SK-MEL-5 (cell line): ENCODE measurements at regions not wholly inside any gene's neighbourhood (a gene's known extent, or its start where the extent isn't known, plus 50 kb on each side); places are given as distances from the start of the nearest gene placed in this dataset.

Experiments
- DNase-seq: peaks from one replicate; pipeline ENCODE4 v3.0.0-alpha.2; 2016; ENCODE audit warnings: low read depth, low spot score
- in situ Hi-C: cut with HindIII; loops from 2 replicates; pipeline ENCODE4 v1.10.0; 2016; ENCODE audit warnings: low sequenced_read_pairs, high pct_unique_total_duplicates, low pct_unique_long_range_greater_than_20kb

- in situ Hi-C loops: no loop called here
- DNase-seq: no peak
Measured at GRCh38 chr15:38705436-38706219, 141.0 kb upstream of the RASGRP1 start.

GRCh38 chr15:38706956-38707355, 142.3 kb upstream of the RASGRP1 start:
- in situ Hi-C loops: no loop called here
- DNase-seq: no peak

- in situ Hi-C loops: no loop called here
- peak; percentile 68 for DNase-seq
Measured at GRCh38 chr15:38707802-38708671, 143.4 kb upstream of the RASGRP1 start.

DNA sequence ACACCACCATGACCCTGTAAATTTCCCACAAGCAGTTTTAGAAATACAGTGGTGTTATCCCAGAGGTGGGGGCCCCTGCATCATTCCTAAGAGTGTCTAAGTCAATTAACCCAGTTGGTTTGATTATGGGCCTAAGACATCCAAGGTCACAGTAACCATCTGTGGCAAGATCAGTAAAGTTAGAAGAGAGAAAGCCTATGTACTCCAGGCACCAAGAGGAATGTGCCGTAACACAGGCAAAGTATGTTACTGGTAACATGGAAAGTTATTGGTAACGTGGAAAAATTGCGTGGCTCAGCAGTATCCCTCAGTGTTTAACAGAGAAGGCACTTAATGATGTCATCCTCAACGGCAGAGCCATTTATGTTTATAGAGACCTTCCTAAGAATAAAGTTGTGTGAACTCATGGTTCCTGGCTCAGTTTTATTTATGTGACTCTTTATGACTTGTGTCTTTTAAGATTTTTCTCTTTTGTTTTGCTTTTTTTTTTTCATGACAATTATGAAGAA, 144.1 kb upstream of the RASGRP1 start:
- DNase-seq: no peak
- in situ Hi-C loops: no loop called here

- DNase-seq: no peak
- in situ Hi-C loops: no loop called here
Measured at GRCh38 chr15:38709196-38709595, 144.6 kb upstream of the RASGRP1 start.

GRCh38 chr15:38714309-38715072, 149.9 kb upstream of the RASGRP1 start:
- DNase-seq: peak; percentile 64
- in situ Hi-C loops: no loop called here

DNA sequence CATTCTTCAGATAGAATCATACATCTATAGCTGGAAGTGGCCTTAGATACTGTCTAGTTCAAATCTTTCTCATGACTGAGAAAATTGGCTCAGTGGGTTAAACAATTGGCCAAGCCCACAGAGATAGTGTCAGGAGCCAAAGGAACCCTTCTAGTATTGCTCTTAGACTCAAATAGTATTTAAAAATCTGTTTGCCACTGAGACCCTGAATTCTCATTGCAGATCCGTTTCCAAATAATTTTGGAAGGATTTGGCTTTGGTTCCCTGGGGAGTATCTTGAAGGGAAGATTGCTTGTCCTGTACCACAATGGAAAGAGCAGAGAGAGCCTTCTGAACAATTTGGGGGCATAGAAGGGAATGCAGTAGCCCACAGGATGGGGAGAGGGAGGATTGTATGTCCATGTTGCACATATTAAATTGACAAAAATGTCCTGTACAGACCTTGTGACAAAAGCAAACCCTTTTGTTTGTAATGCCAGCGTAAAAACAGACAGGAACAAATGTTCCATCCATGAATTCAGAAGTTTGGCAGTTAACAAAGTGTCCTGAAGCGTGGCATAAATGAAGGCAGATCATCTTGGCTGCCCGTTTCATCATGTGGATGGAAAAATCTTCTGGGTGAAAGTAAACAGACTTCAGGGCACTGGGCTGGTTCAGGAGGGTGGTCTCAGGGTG, 156.4 kb upstream of the RASGRP1 start:
- DNase-seq: no peak
- in situ Hi-C loops: no loop called here

- no peak for DNase-seq
- in situ Hi-C loops: no loop called here
Measured at GRCh38 chr15:38721568-38721945, 156.9 kb upstream of the RASGRP1 start.

- in situ Hi-C loops: no loop called here
- DNase-seq: no peak
Measured at GRCh38 chr15:38722236-38722635, 157.6 kb upstream of the RASGRP1 start.

- in situ Hi-C loops: no loop called here
Measured at GRCh38 chr15:38724827-38725226, 160.2 kb upstream of the RASGRP1 start.

GRCh38 chr15:38726187-38726586, 161.6 kb upstream of the RASGRP1 start:
- no peak for DNase-seq
- in situ Hi-C loops: no loop called here

More at GRCh38 chr15:38724827-38725226, 160.2 kb upstream of the RASGRP1 start:
- peak; percentile 27 for DNase-seq

DNA sequence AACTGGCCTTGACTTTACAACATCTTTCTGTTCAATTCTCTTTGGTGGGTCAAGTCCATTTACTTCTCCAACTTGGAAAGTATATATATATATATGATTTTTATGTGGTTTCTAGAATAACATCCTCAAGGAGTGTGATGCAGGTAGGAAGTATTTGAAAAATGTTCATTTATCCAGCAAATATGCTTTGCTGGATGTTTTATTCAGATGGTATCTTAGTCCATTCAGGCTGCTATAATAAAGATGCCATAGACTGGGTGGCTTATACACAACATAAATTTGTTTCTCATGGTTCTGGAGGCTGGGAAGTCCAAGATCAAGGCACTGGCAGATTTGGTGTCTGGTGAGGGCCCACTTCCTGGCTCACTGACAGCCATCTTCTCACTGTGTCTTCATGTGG, 168.7 kb upstream of the RASGRP1 start:
- in situ Hi-C loops: no loop called here
- DNase-seq: no peak

DNA sequence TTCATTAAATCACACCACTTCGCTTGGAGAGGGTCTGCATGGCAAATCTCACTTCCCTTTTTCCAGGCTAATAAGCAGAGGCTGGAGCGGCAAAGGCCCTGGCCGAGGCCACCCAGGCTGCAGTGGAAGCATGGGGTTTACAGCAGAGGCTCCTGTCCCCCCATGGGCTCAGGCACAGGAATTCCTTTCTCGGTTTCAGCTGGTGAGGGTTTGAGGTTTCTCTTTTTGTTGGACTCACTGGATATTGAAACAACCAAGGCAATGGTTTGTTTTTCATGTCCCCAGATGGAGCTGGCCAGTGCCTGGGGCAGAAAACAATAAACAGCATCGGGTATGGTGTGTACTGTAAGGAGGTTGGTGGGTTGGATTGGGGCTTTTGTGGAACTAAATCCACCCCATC, 175.6 kb upstream of the RASGRP1 start:
- in situ Hi-C loops: no loop called here
- no peak for DNase-seq

- in situ Hi-C loops: no loop called here
- DNase-seq: no peak
Measured at GRCh38 chr15:38743147-38743546, 178.5 kb upstream of the RASGRP1 start.

DNA sequence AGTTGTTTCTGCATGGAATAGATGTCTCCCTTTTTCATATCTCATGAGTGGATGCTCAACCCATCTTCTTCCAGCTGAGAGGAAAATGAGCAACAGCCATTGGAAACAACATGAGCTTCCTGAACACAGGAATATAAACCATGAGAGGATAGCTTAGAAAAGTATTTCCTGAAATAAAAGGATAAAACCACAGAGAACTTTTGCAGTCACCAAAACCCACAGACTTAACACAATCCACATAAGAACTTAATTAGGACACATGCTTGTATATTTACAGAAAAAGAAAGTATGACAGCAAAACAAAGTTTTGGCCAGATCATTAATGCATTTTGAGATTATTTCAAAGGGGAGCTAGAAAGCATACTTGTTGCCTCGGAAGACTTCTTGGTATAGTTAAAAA, 180.5 kb upstream of the RASGRP1 start:
- in situ Hi-C loops: no loop called here
- DNase-seq: no peak

DNA sequence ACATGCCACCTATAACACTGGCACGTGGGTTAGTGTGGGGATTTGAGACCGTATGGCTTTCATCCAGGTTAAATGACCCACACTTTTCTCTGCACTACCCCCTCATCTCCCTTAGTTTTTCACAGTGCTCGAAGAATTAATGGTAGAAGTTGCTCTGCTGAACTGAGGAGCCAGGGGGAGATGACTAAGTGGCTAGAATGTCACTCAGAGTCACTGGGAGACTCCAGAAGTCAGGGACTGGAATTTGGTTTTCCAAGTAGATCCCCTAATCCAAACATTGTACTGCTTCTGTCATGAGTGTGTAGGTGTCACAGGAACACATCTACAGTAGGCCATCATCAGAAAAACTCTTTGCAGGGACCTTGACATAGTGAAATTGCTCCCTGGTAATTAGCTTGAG, 181.0 kb upstream of the RASGRP1 start:
- in situ Hi-C loops: no loop called here

DNA sequence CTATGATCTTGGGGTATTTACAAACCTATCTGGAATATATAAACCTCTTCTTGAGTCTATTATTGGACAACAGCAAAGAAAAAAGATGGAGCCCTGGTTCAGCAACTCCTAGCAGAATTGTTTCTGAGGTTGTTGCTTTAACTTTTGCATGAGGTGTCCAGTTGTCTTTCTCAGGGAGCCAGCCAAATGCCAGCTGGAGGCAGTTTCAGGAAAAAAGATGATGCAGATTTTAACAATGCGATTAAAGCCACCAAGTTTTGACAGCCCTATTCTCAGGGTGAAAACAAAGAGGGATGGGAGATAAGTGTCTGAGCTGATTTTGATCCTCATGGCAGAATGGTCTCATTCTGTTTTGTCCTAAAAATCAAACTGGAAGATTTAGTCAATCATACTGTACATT, 181.6 kb upstream of the RASGRP1 start:
- no peak for DNase-seq
- in situ Hi-C loops: no loop called here

More for the DNA sequence above, 181.0 kb upstream of the RASGRP1 start:
- no peak for DNase-seq
